HCT116 (cell line): ENCODE measurements at regions not wholly inside any gene's neighbourhood (a gene's known extent, or its start where the extent isn't known, plus 50 kb on each side); places are given as distances from the start of the nearest gene placed in this dataset.

Experiments used
- ATAC-seq: fragments of 200-7000 bp; cut with Tn5 transposase; 2 replicates; pipeline ENCODE4 v1.9.1; 2020; ENCODE audit warnings: mild to moderate bottlenecking, moderate library complexity
- BruUV-seq: library from RNA; stranded (reverse); fragments of 400-500 nt; replicated peaks from 2 replicates; lab custom pipeline; 2021; lab: Mats Ljungman, UMichigan
- CTCF ChIA-PET: fragments of 300-600 bp; sonication (Branson Sonifier 250); formaldehyde crosslinking; loops from one replicate; lab custom pipeline; 2021; ENCODE audit warnings: antibody characterized with exemption; lab: Charles Lee
- POLR2A ChIA-PET: fragments of 300-600, 350-600 bp; sonication (Branson Sonifier 250); formaldehyde crosslinking; loops from one replicate; lab custom pipeline; 2021; ENCODE audit warnings: antibody characterized with exemption; lab: Charles Lee
- RAD21 ChIA-PET, 2 experiments: fragments of 300-600 bp; sonication (Branson Sonifier 250); formaldehyde crosslinking; loops; one replicate each; lab custom pipeline; 2023; ENCODE audit warnings: low total read pairs in 2 of 2; ENCODE audit not compliant: uncharacterized antibody in 2 of 2, unreplicated experiment in 2 of 2, low non-redundant PET in 1 of 2; lab: Charles Lee
- DNase-seq: peaks from one replicate; pipeline ENCODE4 v3.0.0-alpha.2; 2010; ENCODE audit warnings: low read depth, low spot score
- H2AFZ ChIP-seq: fragments of 200-600 bp; shearing (Covaris generic), sonication (generic); 2 replicates; pipeline ENCODE4 v1.6.1; 2017; ENCODE audit warnings: low read depth, mixed run types, mixed read lengths, antibody characterized with exemption, low read length; ENCODE audit not compliant: poor library complexity, severe bottlenecking
- H3K27ac ChIP-seq: 2 replicates; pipeline ENCODE4 v1.5.1; 2012; ENCODE audit warnings: low read depth, low read length
- H3K27me3 ChIP-seq: fragments of 200-600 bp; sonication (generic); 2 replicates; pipeline ENCODE4 v1.6.1; 2016; ENCODE audit warnings: mixed run types, low read length, mixed read lengths; ENCODE audit not compliant: insufficient read depth
- H3K36me3 ChIP-seq, 2 experiments: fragments of 200-500 bp in 1 of 2; fragments of 200-600 bp in 1 of 2; sonication (Bioruptor generic) in 1 of 2; sonication (generic) in 1 of 2; 2 replicates each; pipeline versions ENCODE4 v1.5.1 to v1.6.1; 2014 to 2016; ENCODE audit warnings: low read length in 2 of 2, inconsistent platforms in 1 of 2, mixed read lengths in 1 of 2, mixed run types in 1 of 2; ENCODE audit not compliant: insufficient read depth in 2 of 2, control insufficient read depth in 1 of 2
- H3K4me1 ChIP-seq, 2 experiments: fragments of 200-600 bp in 1 of 2; sonication (generic) in 1 of 2; 2 replicates each; pipeline versions ENCODE4 v1.5.1 to v1.6.1; 2012 to 2017; ENCODE audit warnings: low read length in 2 of 2, inconsistent platforms in 1 of 2, mild to moderate bottlenecking in 1 of 2, mixed read lengths in 1 of 2, mixed run types in 1 of 2, moderate library complexity in 1 of 2; ENCODE audit not compliant: insufficient read depth in 2 of 2, control insufficient read depth in 1 of 2
- H3K4me2 ChIP-seq: fragments of 200-600 bp; sonication (generic); 2 replicates; pipeline ENCODE4 v1.6.1; 2017; ENCODE audit warnings: mixed run types, low read length, mixed read lengths
- H3K4me3 ChIP-seq, 2 experiments: fragments of 200-600 bp in 1 of 2; sonication (generic) in 1 of 2; replicated peaks in 1 of 2; 2 replicates each; pipeline ENCODE4 v1.5.1; 2011 to 2016; ENCODE audit warnings: low read length in 2 of 2, control low read depth in 1 of 2, low read depth in 1 of 2, mild to moderate bottlenecking in 1 of 2, mixed read lengths in 1 of 2, mixed run types in 1 of 2
- H3K79me2 ChIP-seq: fragments of 200-600 bp; sonication (generic); 2 replicates; pipeline ENCODE4 v1.6.1; 2017; ENCODE audit warnings: mild to moderate bottlenecking, mixed run types, low read length, moderate library complexity, mixed read lengths; ENCODE audit not compliant: insufficient read depth
- H3K9ac ChIP-seq: fragments of 200-600 bp; sonication (generic); 2 replicates; pipeline ENCODE4 v1.6.1; 2016; ENCODE audit warnings: low read length, mixed read lengths
- H3K9me2 ChIP-seq: fragments of 200-600 bp; sonication (generic), shearing (Covaris generic); 2 replicates; pipeline ENCODE4 v1.6.1; 2017; ENCODE audit warnings: mixed run types, mild to moderate bottlenecking, moderate library complexity; ENCODE audit not compliant: insufficient read depth
- H3K9me3 ChIP-seq, 2 experiments: fragments of 200-500 bp in 1 of 2; fragments of 200-600 bp in 1 of 2; sonication (Bioruptor generic) in 1 of 2; sonication (generic) in 1 of 2; 2 replicates each; pipeline ENCODE4 v1.6.1; 2014 to 2017; ENCODE audit warnings: low read length in 2 of 2, mixed read lengths in 2 of 2, inconsistent platforms in 1 of 2, low read depth in 1 of 2, mild to moderate bottlenecking in 1 of 2, mixed run types in 1 of 2, moderate library complexity in 1 of 2; ENCODE audit not compliant: control insufficient read depth in 1 of 2, insufficient read depth in 1 of 2
- H4K20me1 ChIP-seq: fragments of 200-600 bp; sonication (generic), shearing (Covaris generic); 2 replicates; pipeline ENCODE4 v1.6.1; 2017; ENCODE audit warnings: mixed run types, mild to moderate bottlenecking, moderate library complexity; ENCODE audit not compliant: insufficient read depth
- CBX3 ChIP-seq: IDR thresholded peaks from 2 replicates; pipeline ENCODE4 v1.6.1; 2012; ENCODE audit warnings: low read depth
- EGR1 ChIP-seq: IDR thresholded peaks from 2 replicates; pipeline ENCODE4 v1.6.1; 2012; ENCODE audit warnings: low read depth
- ELF1 ChIP-seq: IDR thresholded peaks from 2 replicates; pipeline ENCODE4 v1.6.1; 2012; ENCODE audit warnings: low read depth, borderline replicate concordance
- EZH2 ChIP-seq: fragments of 200-600 bp; sonication (generic); IDR thresholded peaks from 2 replicates; pipeline ENCODE4 v1.6.1; 2017; ENCODE audit warnings: antibody characterized with exemption, mixed run types
- FOSL1 ChIP-seq: IDR thresholded peaks from 2 replicates; pipeline ENCODE4 v1.6.1; 2012; ENCODE audit warnings: low read depth
- RAD21 ChIP-seq: IDR thresholded peaks from 2 replicates; pipeline ENCODE4 v1.6.1; 2012; ENCODE audit warnings: low read depth, mild to moderate bottlenecking
- REST ChIP-seq: IDR thresholded peaks from 2 replicates; pipeline ENCODE4 v1.6.1; 2012; ENCODE audit warnings: low read depth
- SP1 ChIP-seq: IDR thresholded peaks from 2 replicates; pipeline ENCODE4 v1.6.1; 2012; ENCODE audit warnings: low read depth
- SRF ChIP-seq: IDR thresholded peaks from 2 replicates; pipeline ENCODE4 v1.6.1; 2012; ENCODE audit warnings: low read depth
- TCF7L2 ChIP-seq: IDR thresholded peaks from 2 replicates; pipeline ENCODE4 v1.7.0; 2011; ENCODE audit warnings: borderline replicate concordance, inconsistent platforms; ENCODE audit not compliant: insufficient read depth, insufficient read length; ENCODE audit errors: extremely low read depth
- YY1 ChIP-seq: IDR thresholded peaks from 2 replicates; pipeline ENCODE4 v1.6.1; 2011; ENCODE audit warnings: low read length, low read depth, moderate library complexity, mild to moderate bottlenecking; ENCODE audit not compliant: insufficient replicate concordance; ENCODE audit errors: extremely low read depth
- ZFX ChIP-seq: fragments of 450-650 bp; IDR thresholded peaks from 2 replicates; pipeline ENCODE4 v1.6.1; 2017
- ZNF274 ChIP-seq: fragments of 200-500 bp; sonication (Bioruptor generic); IDR thresholded peaks from 2 replicates; pipeline ENCODE4 v1.6.1; 2014; ENCODE audit warnings: mild to moderate bottlenecking, low read depth, low read length, inconsistent platforms
- intact Hi-C: fragments of 100-400 bp; cut with micrococcal nuclease; formaldehyde crosslinking; loops from 2 replicates; pipeline ENCODE4 v1.10.0; 2022
- TF ChIP-seq, protein P1 (sequence below): IDR thresholded peaks from 2 replicates; pipeline ENCODE4 v1.6.1; 2012
- TF ChIP-seq, protein P2 (sequence below): IDR thresholded peaks from 2 replicates; pipeline ENCODE4 v1.6.1; 2012

DNA sequence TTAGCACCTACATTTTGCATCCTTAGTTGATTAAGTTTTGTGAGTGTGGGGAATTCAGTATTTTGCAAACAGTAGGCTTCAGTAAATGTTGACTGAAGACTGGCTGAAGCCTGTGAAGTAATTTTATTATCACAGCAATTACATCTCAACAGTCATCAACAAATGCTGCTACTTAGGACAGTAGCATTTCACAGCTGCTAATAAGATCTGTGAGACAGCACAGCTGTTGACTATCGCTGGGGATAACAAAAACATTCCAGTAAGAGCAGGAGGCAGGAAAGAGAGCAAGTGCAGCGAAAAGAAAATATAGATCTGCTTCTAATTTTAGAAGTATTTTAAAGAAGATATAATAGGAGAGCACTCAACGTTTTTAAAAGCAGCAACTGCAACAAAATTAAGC is 117.3 kb upstream of the FGF10 start:
- Histone ChIP-seq H3K9me2 (no peaks in the 10 kb centered on the region), H3K9ac (no peak overlapping the region), H3K27ac (no peak overlapping the region), H3K79me2 (no peaks in the 10 kb centered on the region), H3K4me3 (no peak overlapping the region), H2AFZ (no peak overlapping the region), H4K20me1 (no peaks in the 10 kb centered on the region), H3K4me1 (no peaks in the 10 kb centered on the region), H3K36me3 (no peaks in the 10 kb centered on the region), H3K9me3 (no peaks in the 10 kb centered on the region), H3K27me3 (no peaks in the 10 kb centered on the region), H3K4me2 (no peak overlapping the region)
- ATAC-seq (no peak), DNase-seq (no peak)
- intact Hi-C loops: no loop called here
- TF ChIP-seq YY1: no peak
- TF ChIP-seq ZNF274: no peak
- TF ChIP-seq SP1: no peak
- no peak for TF ChIP-seq EZH2
- TF ChIP-seq ZFX: no peak
- TF ChIP-seq CBX3: no peak
- no peak for TF ChIP-seq ELF1
- TF ChIP-seq REST: no peak
- TF ChIP-seq, protein P1, sequence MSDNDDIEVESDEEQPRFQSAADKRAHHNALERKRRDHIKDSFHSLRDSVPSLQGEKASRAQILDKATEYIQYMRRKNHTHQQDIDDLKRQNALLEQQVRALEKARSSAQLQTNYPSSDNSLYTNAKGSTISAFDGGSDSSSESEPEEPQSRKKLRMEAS: no peak
- no peak for TF ChIP-seq SRF
- TF ChIP-seq RAD21: no peak
- no peak for TF ChIP-seq EGR1
- TF ChIP-seq, protein P2, sequence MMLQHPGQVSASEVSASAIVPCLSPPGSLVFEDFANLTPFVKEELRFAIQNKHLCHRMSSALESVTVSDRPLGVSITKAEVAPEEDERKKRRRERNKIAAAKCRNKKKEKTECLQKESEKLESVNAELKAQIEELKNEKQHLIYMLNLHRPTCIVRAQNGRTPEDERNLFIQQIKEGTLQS: no peak
- no peak for TF ChIP-seq TCF7L2
- TF ChIP-seq FOSL1: no peak
- ChIA-PET CTCF (no interaction called here), RAD21 (no interaction called here), POLR2A (no interaction called here)
- BruUV-seq: no TSS peak
